AG04450 (cell line): ENCODE measurements at regions not wholly inside any gene's neighbourhood (a gene's known extent, or its start where the extent isn't known, plus 50 kb on each side); places are given as distances from the start of the nearest gene placed in this dataset.

Experiments used
- CTCF ChIA-PET: fragments of 300-600, 350-600 bp; formaldehyde crosslinking; extraction: SDS; loops from one replicate; lab custom pipeline; 2022; ENCODE audit warnings: antibody characterized with exemption, inconsistent platforms; lab: Charles Lee
- POLR2A ChIA-PET: fragments of 350-600 bp; formaldehyde crosslinking; extraction: SDS; loops from one replicate; lab custom pipeline; 2021; ENCODE audit warnings: antibody characterized with exemption, inconsistent platforms; lab: Yijun Ruan, JAX
- DNase-seq: peaks from one replicate; pipeline ENCODE4 v3.0.0-alpha.2; 2011; ENCODE audit warnings: low read depth, low spot score
- H3K27ac ChIP-seq: one replicate; pipeline ENCODE4 v1.5.1; 2012; ENCODE audit warnings: low read depth, low read length, control low read depth
- H3K27me3 ChIP-seq: one replicate; pipeline ENCODE4 v1.6.0; 2012; ENCODE audit warnings: low read length; ENCODE audit not compliant: control insufficient read depth, insufficient read depth
- H3K4me3 ChIP-seq: 2 replicates; pipeline ENCODE4 v1.5.1; 2011; ENCODE audit warnings: mild to moderate bottlenecking, low read depth, low read length, control low read depth
- H3K9me3 ChIP-seq: 2 replicates; pipeline ENCODE4 v1.5.1; 2012; ENCODE audit warnings: low read length; ENCODE audit not compliant: control insufficient read depth, insufficient read depth
- TF ChIP-seq, protein P1 (sequence below): IDR thresholded peaks from 2 replicates; pipeline ENCODE4 v1.5.1; 2011; ENCODE audit warnings: low read depth, low read length, control low read depth, inconsistent platforms

DNA sequence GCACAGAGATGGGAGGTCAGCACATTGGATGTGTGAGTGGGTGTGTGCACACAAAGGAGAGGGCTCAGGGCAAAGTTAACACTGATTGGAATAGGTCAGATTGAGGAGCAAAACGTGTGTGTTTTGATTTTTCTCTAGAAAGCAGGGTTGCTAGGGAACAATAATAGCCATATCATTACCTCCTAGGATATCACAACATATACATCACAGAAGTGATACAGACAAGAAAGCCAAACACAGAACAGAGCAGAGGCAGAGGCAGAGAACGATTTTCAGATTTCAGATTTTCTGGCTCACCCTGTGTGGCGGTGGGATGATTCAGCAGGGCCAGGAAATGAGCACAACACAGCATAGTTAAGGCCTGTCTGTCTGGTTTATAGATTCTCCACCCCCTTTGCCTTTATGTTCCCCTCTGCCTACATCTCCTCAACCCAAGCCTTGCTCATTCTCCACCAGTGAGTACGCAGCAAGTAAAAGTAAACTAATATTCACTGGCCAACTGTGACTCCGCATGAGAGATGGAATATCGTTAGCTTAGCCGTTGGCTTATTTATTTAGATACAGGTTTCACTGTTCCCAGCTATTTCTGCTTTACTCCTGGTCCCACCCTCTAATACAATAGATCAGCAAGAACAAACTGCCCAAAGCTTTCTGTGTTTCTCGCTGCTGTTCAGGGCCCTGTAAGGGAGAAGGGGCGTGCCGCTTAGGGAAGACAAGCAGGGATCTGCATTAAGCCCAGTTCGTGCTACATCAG is 182.7 kb upstream of the TSC22D1 start:
- peak; percentile 87 for DNase-seq
- CTCF ChIA-PET: no interaction called here
- TF ChIP-seq, protein P1, sequence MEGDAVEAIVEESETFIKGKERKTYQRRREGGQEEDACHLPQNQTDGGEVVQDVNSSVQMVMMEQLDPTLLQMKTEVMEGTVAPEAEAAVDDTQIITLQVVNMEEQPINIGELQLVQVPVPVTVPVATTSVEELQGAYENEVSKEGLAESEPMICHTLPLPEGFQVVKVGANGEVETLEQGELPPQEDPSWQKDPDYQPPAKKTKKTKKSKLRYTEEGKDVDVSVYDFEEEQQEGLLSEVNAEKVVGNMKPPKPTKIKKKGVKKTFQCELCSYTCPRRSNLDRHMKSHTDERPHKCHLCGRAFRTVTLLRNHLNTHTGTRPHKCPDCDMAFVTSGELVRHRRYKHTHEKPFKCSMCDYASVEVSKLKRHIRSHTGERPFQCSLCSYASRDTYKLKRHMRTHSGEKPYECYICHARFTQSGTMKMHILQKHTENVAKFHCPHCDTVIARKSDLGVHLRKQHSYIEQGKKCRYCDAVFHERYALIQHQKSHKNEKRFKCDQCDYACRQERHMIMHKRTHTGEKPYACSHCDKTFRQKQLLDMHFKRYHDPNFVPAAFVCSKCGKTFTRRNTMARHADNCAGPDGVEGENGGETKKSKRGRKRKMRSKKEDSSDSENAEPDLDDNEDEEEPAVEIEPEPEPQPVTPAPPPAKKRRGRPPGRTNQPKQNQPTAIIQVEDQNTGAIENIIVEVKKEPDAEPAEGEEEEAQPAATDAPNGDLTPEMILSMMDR: no peak
- Histone ChIP-seq H3K27ac (peak overlapping the region; percentile 84), H3K27me3 (no peaks in the 10 kb centered on the region), H3K9me3 (no peaks in the 10 kb centered on the region), H3K4me3 (no peak overlapping the region; the same call in 1 of the 2 replicates)
- POLR2A ChIA-PET: no interaction called here

DNA sequence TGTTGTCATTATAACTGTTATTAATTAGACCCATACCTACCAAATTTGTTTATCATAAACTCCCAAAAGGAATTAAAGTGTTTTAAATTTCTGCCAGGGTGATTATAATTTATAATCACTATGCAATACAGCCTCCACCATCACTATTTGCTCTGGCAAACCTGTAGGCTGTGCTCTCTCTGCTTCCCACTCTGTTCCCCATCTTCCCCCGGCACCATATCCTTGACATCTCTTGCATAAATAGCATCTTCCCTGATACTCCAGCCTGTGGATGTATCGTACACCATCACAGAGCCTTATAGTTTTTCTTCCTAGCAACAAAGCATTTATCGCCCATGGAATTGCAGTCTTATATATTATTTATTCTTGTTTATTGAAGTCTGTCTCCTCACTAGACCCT is 181.5 kb upstream of the TSC22D1 start:
- TF ChIP-seq, protein P1: no peak
- H3K27me3 ChIP-seq: no peaks in the 10 kb centered on the region
- DNase-seq: no peak
- no peak overlapping the region for H3K27ac ChIP-seq
- H3K9me3 ChIP-seq: no peaks in the 10 kb centered on the region
- H3K4me3 ChIP-seq: no peak overlapping the region
- ChIA-PET POLR2A (no interaction called here), CTCF (no interaction called here)

DNA sequence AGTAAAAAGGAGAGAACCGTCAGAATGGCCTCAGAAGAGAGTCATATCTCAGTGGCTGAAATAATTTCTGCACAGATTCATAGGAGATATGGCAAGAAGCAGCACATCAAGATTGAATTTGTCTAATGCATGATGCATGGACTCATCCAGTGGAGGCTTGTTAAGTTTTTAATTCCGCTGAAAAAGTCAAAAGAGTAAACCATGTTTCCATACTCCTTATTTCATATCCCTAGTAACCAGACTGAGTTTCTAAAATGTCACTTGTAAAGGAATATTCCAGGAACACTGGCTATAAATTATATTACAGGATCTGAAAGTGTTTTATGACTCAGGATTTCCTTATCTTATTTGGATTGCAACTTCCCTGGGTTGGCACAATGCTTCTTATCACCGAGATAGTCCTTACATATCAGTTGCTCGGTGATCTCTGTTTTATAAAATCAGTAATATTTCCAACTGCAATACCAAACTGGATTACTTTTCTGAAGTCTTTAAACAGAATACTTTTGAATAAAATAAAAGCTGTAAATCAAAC is 180.2 kb upstream of the TSC22D1 start:
- H3K9me3 ChIP-seq: no peaks in the 10 kb centered on the region
- CTCF ChIA-PET: no interaction called here
- H3K27me3 ChIP-seq: no peaks in the 10 kb centered on the region
- POLR2A ChIA-PET: no interaction called here
- no peak for DNase-seq
- TF ChIP-seq, protein P1: no peak
- no peak overlapping the region for H3K4me3 ChIP-seq
- no peak overlapping the region for H3K27ac ChIP-seq

DNA sequence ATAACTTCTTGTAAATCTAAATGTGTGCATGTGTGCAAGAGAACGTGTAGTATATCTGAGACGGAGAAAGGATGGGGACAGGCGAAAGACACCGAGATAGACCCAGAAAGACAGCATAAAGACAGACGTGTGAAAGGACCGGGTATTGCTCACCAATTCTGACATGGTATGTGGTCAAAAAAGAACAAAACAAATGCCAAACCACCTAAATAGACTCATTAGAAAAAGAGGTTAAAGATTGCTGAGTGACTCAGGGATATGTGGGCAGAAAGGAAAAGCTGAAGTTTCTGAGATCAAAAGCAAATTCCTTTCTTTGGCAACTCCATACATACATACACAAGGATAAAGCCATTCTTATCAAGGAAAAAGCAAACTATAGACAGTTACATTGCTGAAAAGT is 179.7 kb upstream of the TSC22D1 start:
- ChIA-PET CTCF (no interaction called here), POLR2A (no interaction called here)
- no peak for DNase-seq
- Histone ChIP-seq H3K27ac (no peak overlapping the region), H3K9me3 (no peaks in the 10 kb centered on the region), H3K4me3 (no peak overlapping the region), H3K27me3 (no peaks in the 10 kb centered on the region)
- TF ChIP-seq, protein P1: no peak

DNA sequence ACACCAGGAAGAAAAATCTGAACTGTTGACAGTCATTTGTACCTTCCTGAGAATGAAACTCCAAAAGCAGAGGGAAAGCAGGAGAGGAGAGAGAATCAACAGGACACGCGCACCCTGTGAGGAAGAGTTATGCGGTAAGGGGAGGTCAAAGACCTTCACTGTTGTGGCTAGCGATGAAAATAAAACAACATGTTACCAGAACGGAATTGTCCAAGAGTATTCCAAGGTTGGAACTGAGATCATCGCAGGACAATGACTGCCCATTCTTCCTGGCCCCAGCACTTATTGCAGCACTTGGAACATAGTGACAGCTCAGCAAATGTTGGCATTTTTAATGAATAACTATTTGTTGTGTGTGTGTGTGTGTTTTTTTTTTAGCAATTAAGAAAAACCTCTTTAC is 176.0 kb upstream of the TSC22D1 start:
- TF ChIP-seq, protein P1: no peak

More for the DNA sequence above, 176.0 kb upstream of the TSC22D1 start:
- H3K4me3 ChIP-seq: no peak overlapping the region
- H3K9me3 ChIP-seq: no peaks in the 10 kb centered on the region
- no peak overlapping the region for H3K27ac ChIP-seq
- ChIA-PET POLR2A (no interaction called here), CTCF (no interaction called here)
- DNase-seq: no peak
- no peaks in the 10 kb centered on the region for H3K27me3 ChIP-seq
